NT2/D1 (cell line): ENCODE measurements at regions not wholly inside any gene's neighbourhood (a gene's known extent, or its start where the extent isn't known, plus 50 kb on each side); places are given as distances from the start of the nearest gene placed in this dataset.

Experiments
- SUZ12 ChIP-seq: IDR thresholded peaks from 2 replicates; pipeline ENCODE4 v1.6.1; 2011; ENCODE audit not compliant: insufficient read length, insufficient read depth; ENCODE audit errors: extremely low read depth
- YY1 ChIP-seq: IDR thresholded peaks from 2 replicates; pipeline ENCODE4 v1.6.1; 2011; ENCODE audit not compliant: insufficient read length, insufficient read depth

GRCh38 chr20:43248341-43248740 is 58.6 kb upstream of the PTPRT start:
- no peak for TF ChIP-seq YY1
- no peak for TF ChIP-seq SUZ12
